ENCODE measurements at regions not wholly inside any gene's neighbourhood (a gene's known extent, or its start where the extent isn't known, plus 50 kb on each side); places are given as distances from the start of the nearest gene placed in this dataset.

DNA sequence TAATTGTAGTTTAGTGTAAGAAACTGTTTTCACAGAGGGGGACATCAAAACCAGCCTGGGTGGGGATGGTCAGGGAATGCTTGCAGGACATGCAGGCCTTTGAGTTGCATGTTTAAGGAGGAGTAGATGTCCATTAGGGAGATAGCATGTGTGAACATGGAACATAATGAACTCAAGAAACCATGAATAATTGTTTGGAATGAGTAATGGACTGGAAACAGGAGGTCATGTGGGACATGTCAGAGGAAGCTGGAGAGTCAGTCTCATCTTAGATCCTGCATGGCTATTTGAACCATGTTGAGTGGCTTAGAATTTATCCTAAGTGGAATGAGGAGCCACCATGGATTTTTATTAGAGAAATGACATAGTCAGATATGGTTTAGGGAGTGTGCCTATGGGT lies 86.4 kb downstream of the RPE65 start:
- Histone ChIP-seq H3K4me3 (ENCODE audit: low read depth, low read length) (no peak overlapping the region), H3K27me3 (ENCODE audit: control insufficient read depth, insufficient read depth, low read length) (no peaks in the 10 kb centered on the region), H3K36me3 (ENCODE audit: control insufficient read depth, insufficient read depth, low read length) (no peaks in the 10 kb centered on the region), H3K9me3 (ENCODE audit: control insufficient read depth, insufficient read depth, low read length) (no peaks in the 10 kb centered on the region), H3K27ac (ENCODE audit: low read depth, low read length) (no peak overlapping the region), H3K4me1 (ENCODE audit: control insufficient read depth, insufficient read depth, low read length) (no peaks in the 10 kb centered on the region)
- no peak for DNase-seq (ENCODE audit: low read depth in 4 of 6, low spot score in 6 of 6)

DNA sequence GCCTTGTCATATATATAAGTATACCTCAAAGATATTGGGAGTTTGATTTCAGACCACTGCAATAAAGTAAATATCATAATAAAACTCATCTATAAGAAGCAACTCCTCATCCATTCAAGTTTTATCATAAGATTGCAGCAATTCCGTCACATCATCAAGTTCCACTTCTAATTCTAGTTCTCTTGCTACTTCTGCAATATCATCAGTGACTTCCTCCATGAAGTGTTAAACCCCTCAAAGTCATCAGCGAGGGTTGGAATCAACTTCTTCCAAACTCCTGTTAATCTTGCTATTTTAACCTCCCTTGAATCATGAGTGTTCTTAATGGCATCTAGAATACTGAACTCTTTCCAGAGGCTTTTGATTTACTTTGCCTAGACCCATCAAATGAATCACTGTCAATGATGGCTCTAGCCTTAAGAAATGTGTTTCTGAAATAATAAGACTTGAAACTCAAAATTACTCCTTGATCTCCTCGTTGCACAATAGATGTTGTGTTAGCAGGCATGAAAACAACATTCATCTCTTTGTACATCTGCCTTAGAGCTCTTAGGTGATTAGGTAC lies 88.3 kb downstream of the RPE65 start:
- 89% methylated on average over 1 of the region's 3 CpGs for WGBS (ENCODE audit: insufficient coverage)
- no peaks in the 10 kb centered on the region for H3K9me3 ChIP-seq (ENCODE audit: control insufficient read depth, insufficient read depth, low read length)
- H3K4me1 ChIP-seq (ENCODE audit: control insufficient read depth, insufficient read depth, low read length), result no peaks in the 10 kb centered on the region
- DNase-seq (ENCODE audit: low read depth in 4 of 6, low spot score in 6 of 6), result no peak
- no peak overlapping the region for H3K27ac ChIP-seq (ENCODE audit: low read depth, low read length)
- no peak overlapping the region for H3K4me3 ChIP-seq (ENCODE audit: low read depth, low read length)
- H3K27me3 ChIP-seq (ENCODE audit: control insufficient read depth, insufficient read depth, low read length), result no peaks in the 10 kb centered on the region
- H3K36me3 ChIP-seq (ENCODE audit: control insufficient read depth, insufficient read depth, low read length), result no peaks in the 10 kb centered on the region

DNA sequence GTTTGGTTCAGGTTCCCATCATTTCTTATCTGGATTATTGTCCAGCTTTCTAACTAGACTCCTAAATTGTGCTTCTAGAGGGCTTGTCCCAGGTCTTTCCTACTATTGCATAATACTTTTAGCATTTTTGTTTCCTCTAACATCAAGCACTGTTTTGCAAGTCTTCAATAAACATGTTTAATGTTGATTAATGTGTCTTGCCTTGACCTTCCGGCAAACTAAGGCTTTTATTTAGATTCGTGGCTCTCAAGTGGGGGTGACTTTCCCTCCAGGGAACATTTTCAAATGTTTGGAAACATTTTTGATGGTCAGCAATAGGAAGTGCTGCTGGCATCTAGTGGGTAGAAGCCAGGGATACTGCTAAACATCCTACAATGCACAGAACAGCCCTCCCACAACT lies 90.7 kb downstream of the RPE65 start:
- Histone ChIP-seq H3K9me3 (ENCODE audit: control insufficient read depth, insufficient read depth, low read length) (no peaks in the 10 kb centered on the region), H3K27me3 (ENCODE audit: control insufficient read depth, insufficient read depth, low read length) (no peaks in the 10 kb centered on the region), H3K4me3 (ENCODE audit: low read depth, low read length) (no peak overlapping the region), H3K36me3 (ENCODE audit: control insufficient read depth, insufficient read depth, low read length) (no peaks in the 10 kb centered on the region), H3K27ac (ENCODE audit: low read depth, low read length) (no peak overlapping the region), H3K4me1 (ENCODE audit: control insufficient read depth, insufficient read depth, low read length) (no peaks in the 10 kb centered on the region)
- 10% methylated on average over 2 of the region's 2 CpGs for WGBS (ENCODE audit: insufficient coverage)
- DNase-seq (ENCODE audit: low read depth in 4 of 6, low spot score in 6 of 6), result no peak

DNA sequence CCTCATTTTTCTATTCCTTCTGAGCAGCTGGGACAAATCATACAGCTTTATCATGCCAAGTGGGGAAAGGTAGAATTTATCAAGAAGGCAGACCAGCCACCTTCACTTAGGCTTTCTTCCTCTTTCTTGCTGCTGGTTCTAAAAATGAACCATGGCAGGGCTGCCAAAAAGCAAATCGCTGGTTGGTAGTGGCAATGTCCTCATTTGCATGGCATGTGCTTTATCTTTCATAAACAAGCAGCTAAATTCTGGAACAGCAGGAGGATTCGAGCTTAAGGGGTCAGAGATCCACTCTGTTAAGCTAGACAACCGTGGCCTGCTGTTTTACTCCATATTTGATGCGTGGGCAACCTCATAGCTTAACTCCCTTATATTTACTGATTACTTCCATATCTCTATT lies 91.3 kb downstream of the RPE65 start:
- no peaks in the 10 kb centered on the region for H3K4me1 ChIP-seq (ENCODE audit: control insufficient read depth, insufficient read depth, low read length)
- no peaks in the 10 kb centered on the region for H3K27me3 ChIP-seq (ENCODE audit: control insufficient read depth, insufficient read depth, low read length)
- 30% methylated on average over 4 of the region's 4 CpGs for WGBS (ENCODE audit: insufficient coverage)
- no peak overlapping the region for H3K4me3 ChIP-seq (ENCODE audit: low read depth, low read length)
- peak in 2 of 6 donors; percentile 33 to 61 for DNase-seq (ENCODE audit: low read depth in 4 of 6, low spot score in 6 of 6)
- no peak overlapping the region for H3K27ac ChIP-seq (ENCODE audit: low read depth, low read length)
- H3K36me3 ChIP-seq (ENCODE audit: control insufficient read depth, insufficient read depth, low read length), result no peaks in the 10 kb centered on the region
- no peaks in the 10 kb centered on the region for H3K9me3 ChIP-seq (ENCODE audit: control insufficient read depth, insufficient read depth, low read length)

DNA sequence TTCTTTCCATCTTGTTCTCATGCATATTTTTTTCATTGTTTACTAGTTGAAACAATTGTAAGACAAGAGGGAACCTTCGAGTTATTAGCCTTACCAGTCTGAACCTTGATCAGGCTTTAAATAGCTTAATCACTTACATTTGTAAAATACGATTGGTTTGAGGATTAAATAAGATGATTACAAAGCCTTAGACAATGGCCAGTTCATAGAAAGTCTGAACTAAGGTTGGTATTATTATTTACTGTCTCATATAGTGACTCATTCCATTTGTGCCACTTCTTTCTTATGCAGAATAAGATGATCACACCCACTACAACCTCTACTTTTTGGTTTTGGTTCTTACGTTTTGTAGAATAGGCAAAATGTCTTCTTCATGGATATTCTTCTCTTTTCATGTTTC lies 94.1 kb downstream of the RPE65 start:
- DNase-seq (ENCODE audit: low read depth in 4 of 6, low spot score in 6 of 6), result no peak
- H3K4me3 ChIP-seq (ENCODE audit: low read depth, low read length), result no peak overlapping the region
- no peaks in the 10 kb centered on the region for H3K4me1 ChIP-seq (ENCODE audit: control insufficient read depth, insufficient read depth, low read length)
- no peaks in the 10 kb centered on the region for H3K36me3 ChIP-seq (ENCODE audit: control insufficient read depth, insufficient read depth, low read length)
- H3K27me3 ChIP-seq (ENCODE audit: control insufficient read depth, insufficient read depth, low read length), result no peaks in the 10 kb centered on the region
- no peak overlapping the region for H3K27ac ChIP-seq (ENCODE audit: low read depth, low read length)
- H3K9me3 ChIP-seq (ENCODE audit: control insufficient read depth, insufficient read depth, low read length), result no peaks in the 10 kb centered on the region
- WGBS (ENCODE audit: insufficient coverage), result no CpG with 5 or more reads among the region's 3 CpGs

DNA sequence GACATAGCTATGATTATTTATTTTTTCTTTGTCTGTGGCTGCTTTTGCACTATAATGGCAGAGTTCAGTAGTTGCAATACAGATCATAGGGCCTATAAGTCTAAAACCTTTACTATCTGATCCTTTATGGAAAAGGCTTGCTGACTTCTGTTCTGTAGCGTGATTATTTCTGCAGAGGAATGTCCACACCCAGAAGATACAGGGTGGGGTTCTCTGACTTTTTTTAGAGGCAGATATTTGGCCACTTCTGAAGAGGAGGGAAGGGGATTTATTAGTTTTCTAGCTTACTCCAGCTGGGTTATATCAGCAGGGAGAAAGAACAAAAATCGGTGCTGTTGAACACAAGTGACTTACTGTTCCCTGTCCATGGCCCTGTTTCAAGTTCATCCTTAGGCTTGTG lies 97.6 kb downstream of the RPE65 start:
- 29% methylated on average over 1 of the region's 2 CpGs for WGBS (ENCODE audit: insufficient coverage)
- no peak overlapping the region for H3K4me3 ChIP-seq (ENCODE audit: low read depth, low read length)
- H3K36me3 ChIP-seq (ENCODE audit: control insufficient read depth, insufficient read depth, low read length), result no peaks in the 10 kb centered on the region
- no peak for DNase-seq (ENCODE audit: low read depth in 4 of 6, low spot score in 6 of 6)
- H3K4me1 ChIP-seq (ENCODE audit: control insufficient read depth, insufficient read depth, low read length), result no peaks in the 10 kb centered on the region
- no peaks in the 10 kb centered on the region for H3K9me3 ChIP-seq (ENCODE audit: control insufficient read depth, insufficient read depth, low read length)
- H3K27ac ChIP-seq (ENCODE audit: low read depth, low read length), result no peak overlapping the region
- no peaks in the 10 kb centered on the region for H3K27me3 ChIP-seq (ENCODE audit: control insufficient read depth, insufficient read depth, low read length)

DNA sequence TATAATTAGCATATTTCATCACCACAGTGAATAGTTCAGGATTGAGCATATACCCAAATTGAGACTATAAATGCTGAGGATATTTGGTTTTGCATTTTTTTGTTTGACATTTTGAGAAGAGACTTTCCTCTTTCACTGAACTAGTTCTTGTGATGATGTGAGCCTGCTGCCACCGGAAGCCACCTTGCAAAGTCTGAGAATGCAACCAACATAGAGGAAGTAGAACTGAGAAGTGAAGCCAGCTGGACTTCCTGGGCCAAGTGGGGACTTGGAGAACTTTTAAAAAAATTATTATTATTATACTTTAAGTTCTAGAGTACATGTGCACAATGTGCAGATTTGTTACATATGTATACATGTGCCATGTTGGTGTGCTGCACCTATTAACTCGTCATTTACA lies 102.3 kb downstream of the RPE65 start:
- no peaks in the 10 kb centered on the region for H3K27me3 ChIP-seq (ENCODE audit: control insufficient read depth, insufficient read depth, low read length)
- H3K4me1 ChIP-seq (ENCODE audit: control insufficient read depth, insufficient read depth, low read length), result no peaks in the 10 kb centered on the region
- no CpG with 5 or more reads among the region's 2 CpGs for WGBS (ENCODE audit: insufficient coverage)
- DNase-seq (ENCODE audit: low read depth in 4 of 6, low spot score in 6 of 6), result no peak
- H3K4me3 ChIP-seq (ENCODE audit: low read depth, low read length), result no peak overlapping the region
- no peaks in the 10 kb centered on the region for H3K9me3 ChIP-seq (ENCODE audit: control insufficient read depth, insufficient read depth, low read length)
- no peak overlapping the region for H3K27ac ChIP-seq (ENCODE audit: low read depth, low read length)
- no peaks in the 10 kb centered on the region for H3K36me3 ChIP-seq (ENCODE audit: control insufficient read depth, insufficient read depth, low read length)

DNA sequence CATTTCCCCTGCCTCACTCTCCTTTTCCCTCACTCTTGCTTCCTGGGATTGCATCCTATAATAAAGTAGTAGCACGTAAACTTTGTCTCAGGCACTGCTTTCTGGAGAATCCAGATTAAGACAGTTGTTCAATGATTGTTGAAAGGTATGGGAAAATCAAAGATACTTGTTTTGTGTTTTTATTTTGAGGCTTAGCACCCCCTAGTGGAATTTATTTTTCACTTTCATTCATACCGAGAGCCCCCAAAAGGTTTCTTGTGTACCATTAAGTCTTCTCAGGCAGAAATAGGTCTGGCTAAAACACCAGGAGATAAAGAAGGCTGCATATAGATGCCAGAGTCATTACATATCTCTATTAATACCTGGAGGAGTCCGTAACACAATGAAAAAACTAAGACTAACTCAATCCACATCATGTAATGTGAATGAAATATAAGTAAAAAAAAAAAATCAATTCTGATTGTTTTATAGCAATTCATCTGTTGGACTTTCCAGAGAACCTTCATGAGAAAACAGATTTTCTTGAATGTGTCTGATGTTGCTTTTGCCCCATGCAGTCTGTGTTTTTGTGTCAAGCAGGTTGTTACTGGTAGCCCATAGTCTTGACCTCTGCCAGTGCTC lies 103.5 kb downstream of the RPE65 start:
- no peaks in the 10 kb centered on the region for H3K4me1 ChIP-seq (ENCODE audit: control insufficient read depth, insufficient read depth, low read length)
- H3K9me3 ChIP-seq (ENCODE audit: control insufficient read depth, insufficient read depth, low read length), result no peaks in the 10 kb centered on the region
- peak in 2 of 6 donors; percentile 62 to 81 for DNase-seq (ENCODE audit: low read depth in 4 of 6, low spot score in 6 of 6)
- WGBS (ENCODE audit: insufficient coverage), result no CpG with 5 or more reads among the region's 3 CpGs
- no peaks in the 10 kb centered on the region for H3K36me3 ChIP-seq (ENCODE audit: control insufficient read depth, insufficient read depth, low read length)
- no peak overlapping the region for H3K4me3 ChIP-seq (ENCODE audit: low read depth, low read length)
- no peaks in the 10 kb centered on the region for H3K27me3 ChIP-seq (ENCODE audit: control insufficient read depth, insufficient read depth, low read length)
- H3K27ac ChIP-seq (ENCODE audit: low read depth, low read length), result no peak overlapping the region

DNA sequence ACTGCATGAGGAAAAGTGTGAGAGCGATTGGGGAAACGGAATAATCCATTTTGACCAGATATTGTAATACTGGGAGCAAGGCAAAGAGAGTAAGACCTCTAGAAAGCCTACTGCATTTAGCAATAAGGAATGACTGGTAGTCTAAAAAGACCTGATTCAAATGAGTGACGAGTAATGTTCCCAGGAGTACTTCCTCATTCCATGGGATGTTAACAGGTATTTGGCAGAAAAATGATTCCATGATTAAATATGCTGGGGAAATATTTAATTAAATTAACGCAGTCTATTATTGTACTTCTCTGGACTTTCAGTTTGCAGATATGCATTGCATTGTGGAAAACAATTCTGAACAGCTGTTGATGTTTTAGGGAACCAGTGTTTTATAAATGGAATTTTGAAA lies 105.5 kb downstream of the RPE65 start:
- no peaks in the 10 kb centered on the region for H3K27me3 ChIP-seq (ENCODE audit: control insufficient read depth, insufficient read depth, low read length)
- DNase-seq (ENCODE audit: low read depth in 4 of 6, low spot score in 6 of 6), result no peak
- no peak overlapping the region for H3K4me3 ChIP-seq (ENCODE audit: low read depth, low read length)
- no CpG with 5 or more reads among the region's 4 CpGs for WGBS (ENCODE audit: insufficient coverage)
- no peaks in the 10 kb centered on the region for H3K9me3 ChIP-seq (ENCODE audit: control insufficient read depth, insufficient read depth, low read length)
- H3K36me3 ChIP-seq (ENCODE audit: control insufficient read depth, insufficient read depth, low read length), result no peaks in the 10 kb centered on the region
- H3K27ac ChIP-seq (ENCODE audit: low read depth, low read length), result no peak overlapping the region
- no peaks in the 10 kb centered on the region for H3K4me1 ChIP-seq (ENCODE audit: control insufficient read depth, insufficient read depth, low read length)

DNA sequence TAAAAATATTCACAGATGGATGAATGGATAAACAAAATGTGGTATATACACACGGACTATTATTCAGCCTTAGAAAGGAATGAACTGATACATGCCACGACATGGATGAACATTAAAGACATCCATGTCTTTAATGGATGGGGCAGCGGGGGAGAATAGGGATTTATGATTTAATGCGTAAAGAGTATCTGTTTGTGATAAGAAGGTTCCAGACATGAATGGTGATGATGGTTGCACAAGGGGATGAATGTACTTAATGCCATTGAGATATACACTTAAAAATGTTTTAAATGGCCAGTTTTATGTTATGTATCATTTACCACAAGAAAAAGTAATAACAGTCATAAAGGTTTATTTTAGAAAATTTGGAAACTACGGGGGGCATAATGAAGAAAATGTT lies 108.6 kb upstream of the WLS start:
- no peaks in the 10 kb centered on the region for H3K9me3 ChIP-seq (ENCODE audit: control insufficient read depth, insufficient read depth, low read length)
- H3K27ac ChIP-seq (ENCODE audit: low read depth, low read length), result no peak overlapping the region
- no peaks in the 10 kb centered on the region for H3K27me3 ChIP-seq (ENCODE audit: control insufficient read depth, insufficient read depth, low read length)
- H3K36me3 ChIP-seq (ENCODE audit: control insufficient read depth, insufficient read depth, low read length), result no peaks in the 10 kb centered on the region
- 100% methylated on average over 3 of the region's 5 CpGs for WGBS (ENCODE audit: insufficient coverage)
- H3K4me3 ChIP-seq (ENCODE audit: low read depth, low read length), result no peak overlapping the region
- H3K4me1 ChIP-seq (ENCODE audit: control insufficient read depth, insufficient read depth, low read length), result no peaks in the 10 kb centered on the region
- no peak for DNase-seq (ENCODE audit: low read depth in 4 of 6, low spot score in 6 of 6)
